Chondrocyte (in vitro differentiated cells): ENCODE measurements at regions not wholly inside any gene's neighbourhood (a gene's known extent, or its start where the extent isn't known, plus 50 kb on each side); places are given as distances from the start of the nearest gene placed in this dataset.
A peak's percentile ranks its signal among the peaks of the same experiment; 100 is the strongest.

Source experiments
- DNase-seq: peaks from one replicate; pipeline ENCODE4 v3.0.0; 2021; ENCODE audit warnings: mixed read lengths, low spot score
- H3K27ac Mint-ChIP-seq: one replicate; pipeline ENCODE4 v1.8.0; 2021; ENCODE audit warnings: mild to moderate bottlenecking, moderate library complexity, mixed read lengths; ENCODE audit not compliant: unreplicated experiment
- H3K27me3 Mint-ChIP-seq: 2 replicates; pipeline ENCODE4 v1.8.0; 2021; ENCODE audit warnings: low read depth, mixed read lengths
- H3K36me3 Mint-ChIP-seq: 2 replicates; pipeline ENCODE4 v1.8.0; 2021; ENCODE audit warnings: low read depth, mixed read lengths
- H3K4me1 Mint-ChIP-seq: 2 replicates; pipeline ENCODE4 v1.8.0; 2021; ENCODE audit warnings: low read depth, mild to moderate bottlenecking, mixed read lengths
- H3K4me3 Mint-ChIP-seq: one replicate; pipeline ENCODE4 v1.8.0; 2021; ENCODE audit warnings: mild to moderate bottlenecking, moderate library complexity, mixed read lengths; ENCODE audit not compliant: unreplicated experiment
- H3K9me3 Mint-ChIP-seq: 2 replicates; pipeline ENCODE4 v1.8.0; 2021; ENCODE audit warnings: low read depth, mixed read lengths
- TF ChIP-seq, protein P1 (sequence below): fragments of 200-600 bp; sonication (generic); IDR thresholded peaks from 2 replicates; pipeline ENCODE4 v1.5.0; 2021; ENCODE audit warnings: antibody characterized with exemption, mild to moderate bottlenecking, moderate library complexity

DNA sequence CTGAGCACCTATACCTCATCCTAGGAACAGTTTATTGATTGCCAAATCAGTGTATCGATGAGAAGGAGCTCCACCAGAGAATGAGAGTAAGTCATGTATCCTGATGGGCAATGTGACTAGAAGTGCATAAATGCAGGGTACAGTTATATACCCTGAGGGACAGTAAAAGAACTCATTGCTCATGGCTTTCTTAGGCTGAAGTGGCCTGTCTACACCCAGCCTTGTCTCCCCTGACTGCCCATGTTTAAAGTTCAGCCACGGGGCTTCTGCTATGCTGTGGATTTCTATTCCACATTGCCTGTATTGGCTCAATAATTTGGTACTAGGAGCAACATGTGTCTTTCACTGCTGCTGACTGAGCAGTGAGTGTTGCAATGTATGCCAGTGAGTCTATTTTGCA is 400.4 kb upstream of the IMPG1 start:
- H3K4me3 Mint-ChIP-seq = no peak overlapping the region
- no peaks in the 10 kb centered on the region for H3K4me1 Mint-ChIP-seq
- no peaks in the 10 kb centered on the region for H3K36me3 Mint-ChIP-seq
- peaks cover 4% of the 10 kb centered on the region for H3K9me3 Mint-ChIP-seq
- no peak for DNase-seq
- no peak overlapping the region for H3K27ac Mint-ChIP-seq
- H3K27me3 Mint-ChIP-seq = peaks cover 5% of the 10 kb centered on the region
- TF ChIP-seq, protein P1, sequence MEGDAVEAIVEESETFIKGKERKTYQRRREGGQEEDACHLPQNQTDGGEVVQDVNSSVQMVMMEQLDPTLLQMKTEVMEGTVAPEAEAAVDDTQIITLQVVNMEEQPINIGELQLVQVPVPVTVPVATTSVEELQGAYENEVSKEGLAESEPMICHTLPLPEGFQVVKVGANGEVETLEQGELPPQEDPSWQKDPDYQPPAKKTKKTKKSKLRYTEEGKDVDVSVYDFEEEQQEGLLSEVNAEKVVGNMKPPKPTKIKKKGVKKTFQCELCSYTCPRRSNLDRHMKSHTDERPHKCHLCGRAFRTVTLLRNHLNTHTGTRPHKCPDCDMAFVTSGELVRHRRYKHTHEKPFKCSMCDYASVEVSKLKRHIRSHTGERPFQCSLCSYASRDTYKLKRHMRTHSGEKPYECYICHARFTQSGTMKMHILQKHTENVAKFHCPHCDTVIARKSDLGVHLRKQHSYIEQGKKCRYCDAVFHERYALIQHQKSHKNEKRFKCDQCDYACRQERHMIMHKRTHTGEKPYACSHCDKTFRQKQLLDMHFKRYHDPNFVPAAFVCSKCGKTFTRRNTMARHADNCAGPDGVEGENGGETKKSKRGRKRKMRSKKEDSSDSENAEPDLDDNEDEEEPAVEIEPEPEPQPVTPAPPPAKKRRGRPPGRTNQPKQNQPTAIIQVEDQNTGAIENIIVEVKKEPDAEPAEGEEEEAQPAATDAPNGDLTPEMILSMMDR = no peak

DNA sequence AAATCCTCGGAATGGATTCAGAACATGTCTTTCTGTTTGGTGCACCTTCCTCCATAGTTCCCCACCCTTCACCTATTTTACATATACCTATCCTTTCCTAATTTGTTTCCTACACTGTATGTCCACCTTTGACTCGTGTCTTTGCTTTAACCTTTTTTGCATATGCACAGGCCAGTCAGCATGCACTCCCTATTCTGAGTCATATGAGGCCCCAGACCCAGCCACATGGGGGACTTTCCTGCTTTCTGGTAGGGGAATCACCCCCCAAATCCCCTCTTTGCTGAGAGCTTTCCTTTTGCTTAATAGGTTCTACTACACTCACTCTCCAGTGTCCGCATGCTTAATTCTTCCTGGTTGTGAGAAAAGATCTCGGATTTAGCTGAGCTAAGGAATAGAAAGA is 393.8 kb upstream of the IMPG1 start:
- Mint-ChIP-seq H3K4me1 (no peaks in the 10 kb centered on the region), H3K4me3 (no peak overlapping the region), H3K27me3 (peaks cover 7% of the 10 kb centered on the region), H3K9me3 (no peaks in the 10 kb centered on the region), H3K36me3 (no peaks in the 10 kb centered on the region), H3K27ac (no peak overlapping the region)
- TF ChIP-seq, protein P1 = no peak
- no peak for DNase-seq

DNA sequence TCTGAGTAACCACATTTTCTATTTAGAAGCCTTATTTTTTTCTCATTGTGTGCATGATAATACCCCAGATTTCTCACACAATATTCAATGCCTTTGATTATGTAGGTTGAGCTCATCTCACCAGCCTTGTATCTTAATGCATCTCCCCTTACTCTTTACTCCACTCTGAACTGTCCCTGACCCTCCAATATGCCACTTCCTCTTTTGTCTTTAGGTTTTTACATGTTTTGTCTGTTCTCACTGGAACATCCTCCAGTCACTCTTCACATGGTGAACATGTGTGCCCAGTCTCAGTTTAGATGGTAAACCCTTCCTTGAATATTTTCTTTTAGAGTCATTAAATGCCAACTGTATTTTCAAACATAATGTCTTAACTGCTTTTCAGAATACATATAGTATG is 392.9 kb upstream of the IMPG1 start:
- Mint-ChIP-seq H3K9me3 (peaks cover 6% of the 10 kb centered on the region), H3K27ac (no peak overlapping the region), H3K4me1 (no peaks in the 10 kb centered on the region), H3K27me3 (peaks cover 9% of the 10 kb centered on the region), H3K36me3 (no peaks in the 10 kb centered on the region), H3K4me3 (no peak overlapping the region)
- no peak for DNase-seq
- TF ChIP-seq, protein P1 = no peak

DNA sequence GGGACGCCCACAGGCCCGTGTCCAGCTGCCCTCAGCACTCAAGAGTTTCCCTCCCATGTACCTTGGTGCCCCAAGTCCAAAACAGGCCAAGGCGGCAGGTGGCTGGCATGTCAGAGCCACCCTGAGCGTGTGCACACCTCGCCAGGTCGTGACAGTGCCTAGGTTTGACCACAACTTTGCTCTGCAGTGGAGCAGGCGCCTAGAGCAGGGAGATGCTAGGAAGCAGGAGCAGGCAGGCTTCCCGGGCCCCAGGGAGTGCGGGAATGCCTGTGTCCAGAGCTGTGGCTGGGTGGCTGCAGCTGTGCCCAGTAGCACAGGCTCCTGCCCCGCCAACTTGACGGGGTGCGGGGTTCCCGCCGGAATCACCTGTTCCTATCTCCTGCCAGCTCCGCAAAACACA is 380.8 kb upstream of the IMPG1 start:
- DNase-seq = peak; percentile 87
- H3K36me3 Mint-ChIP-seq = no peaks in the 10 kb centered on the region
- no peaks in the 10 kb centered on the region for H3K4me1 Mint-ChIP-seq
- no peak overlapping the region for H3K27ac Mint-ChIP-seq
- peaks cover 2% of the 10 kb centered on the region for H3K27me3 Mint-ChIP-seq
- TF ChIP-seq, protein P1 = no peak
- peaks cover 6% of the 10 kb centered on the region for H3K9me3 Mint-ChIP-seq
- no peak overlapping the region for H3K4me3 Mint-ChIP-seq

DNA sequence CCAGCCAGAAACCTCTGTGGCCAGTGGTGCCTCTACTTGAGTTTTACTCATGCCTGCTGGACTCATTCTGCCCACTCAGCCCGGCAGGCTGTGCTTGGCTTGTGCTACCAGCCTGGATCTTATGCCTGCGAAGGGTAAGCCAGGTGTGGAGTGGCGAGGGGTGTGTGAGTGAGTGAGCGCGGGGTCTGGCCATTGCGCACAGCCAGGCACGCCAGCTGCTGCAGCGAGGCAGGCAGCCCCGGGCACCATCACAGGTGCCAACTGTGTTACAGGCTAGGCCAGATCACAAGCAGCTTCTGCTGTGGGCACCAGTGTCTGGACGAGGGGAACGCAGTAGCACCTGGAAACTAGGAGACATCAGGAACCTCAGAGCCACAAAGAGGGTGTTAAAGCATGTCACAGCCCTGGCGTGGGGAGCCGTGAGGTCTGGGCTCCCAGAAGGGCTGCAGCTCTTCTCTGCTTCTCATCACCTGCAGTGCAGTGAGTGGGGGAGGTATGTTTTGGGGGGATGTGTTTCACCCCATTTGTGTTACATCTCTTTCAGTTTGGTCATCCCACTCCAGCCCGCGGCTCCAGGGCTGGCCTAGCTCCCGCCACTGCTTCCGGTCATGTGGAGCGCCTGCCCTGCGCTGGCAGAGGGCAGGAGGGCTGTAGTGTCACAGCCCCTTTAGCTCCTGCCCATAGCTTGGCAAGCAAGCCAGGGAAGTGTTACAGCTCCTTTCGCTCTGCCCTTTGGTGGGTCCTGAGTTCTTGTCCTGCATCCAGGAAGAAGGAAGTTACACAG is 379.7 kb upstream of the IMPG1 start:
- Mint-ChIP-seq H3K27ac (no peak overlapping the region), H3K4me3 (no peak overlapping the region), H3K9me3 (peaks cover 6% of the 10 kb centered on the region), H3K36me3 (no peaks in the 10 kb centered on the region), H3K27me3 (peaks cover 2% of the 10 kb centered on the region), H3K4me1 (no peaks in the 10 kb centered on the region)
- TF ChIP-seq, protein P1 = no peak
- peak; percentile 84 for DNase-seq
